ENCODE measurements at regions not wholly inside any gene's neighbourhood (a gene's known extent, or its start where the extent isn't known, plus 50 kb on each side); places are given as distances from the start of the nearest gene placed in this dataset.

GRCh38 chr3:98985431-98985830 is 83.9 kb upstream of the DCBLD2 start:
- intact Hi-C loops (cut with DNase I) = no loop called here
- Histone ChIP-seq H3K27ac (no peak overlapping the region), H3K4me3 (no peak overlapping the region), H3K4me1 (peaks cover 10% of the 10 kb centered on the region), H3K27me3 (no peaks in the 10 kb centered on the region), H3K36me3 (no peaks in the 10 kb centered on the region), H3K9me3 (no peaks in the 10 kb centered on the region)
- no peak for TF ChIP-seq CTCF (IDR thresholded peaks at IDR 0.05)
- no peak for TF ChIP-seq POLR2AphosphoS5 (IDR thresholded peaks at IDR 0.05; ENCODE audit: insufficient read depth in 1 of 2, low read depth in 1 of 2)
- no peak for TF ChIP-seq POLR2A (IDR thresholded peaks at IDR 0.05)
- no peak for DNase-seq (ENCODE audit: extremely low spot score in 2 of 2)

- Histone ChIP-seq H3K36me3 (no peaks in the 10 kb centered on the region), H3K9me3 (no peaks in the 10 kb centered on the region), H3K4me1 (peaks cover 10% of the 10 kb centered on the region), H3K27ac (no peak overlapping the region), H3K4me3 (no peak overlapping the region), H3K27me3 (no peaks in the 10 kb centered on the region)
- no peak for DNase-seq (ENCODE audit: extremely low spot score in 2 of 2)
- intact Hi-C loops (cut with DNase I) = no loop called here
- TF ChIP-seq POLR2A (IDR thresholded peaks at IDR 0.05) (no peak), POLR2AphosphoS5 (IDR thresholded peaks at IDR 0.05; ENCODE audit: insufficient read depth in 1 of 2, low read depth in 1 of 2) (no peak), CTCF (IDR thresholded peaks at IDR 0.05) (no peak)
These were observed 82.5 kb upstream of the DCBLD2 start for GRCh38 chr3:98984024-98984423.

- H3K4me1 ChIP-seq = peaks cover 10% of the 10 kb centered on the region
- DNase-seq (ENCODE audit: extremely low spot score in 2 of 2) = no peak
- H3K27me3 ChIP-seq = no peaks in the 10 kb centered on the region
- TF ChIP-seq POLR2A (IDR thresholded peaks at IDR 0.05) (no peak), CTCF (IDR thresholded peaks at IDR 0.05) (no peak), POLR2AphosphoS5 (IDR thresholded peaks at IDR 0.05; ENCODE audit: insufficient read depth in 1 of 2, low read depth in 1 of 2) (no peak)
- H3K9me3 ChIP-seq = no peaks in the 10 kb centered on the region
- H3K4me3 ChIP-seq = no peak overlapping the region
- no peaks in the 10 kb centered on the region for H3K36me3 ChIP-seq
- intact Hi-C loops (cut with DNase I) = no loop called here
- H3K27ac ChIP-seq = no peak overlapping the region
These were observed 80.9 kb upstream of the DCBLD2 start for GRCh38 chr3:98982351-98982750.

- Histone ChIP-seq H3K4me3 (no peak overlapping the region), H3K9me3 (no peaks in the 10 kb centered on the region), H3K27me3 (no peaks in the 10 kb centered on the region), H3K36me3 (no peaks in the 10 kb centered on the region), H3K27ac (no peak overlapping the region), H3K4me1 (peaks cover 2% of the 10 kb centered on the region)
- no peak for DNase-seq (ENCODE audit: extremely low spot score in 2 of 2)
- TF ChIP-seq POLR2A (IDR thresholded peaks at IDR 0.05) = no peak
- no peak for TF ChIP-seq POLR2AphosphoS5 (IDR thresholded peaks at IDR 0.05; ENCODE audit: insufficient read depth in 1 of 2, low read depth in 1 of 2)
- no peak for TF ChIP-seq CTCF (IDR thresholded peaks at IDR 0.05)
- intact Hi-C loops (cut with DNase I) = no loop called here
These were observed 79.6 kb upstream of the DCBLD2 start for GRCh38 chr3:98980915-98981596.

- intact Hi-C loops (cut with DNase I) = no loop called here
- Histone ChIP-seq H3K9me3 (no peaks in the 10 kb centered on the region), H3K27ac (no peak overlapping the region), H3K4me1 (no peaks in the 10 kb centered on the region), H3K36me3 (no peaks in the 10 kb centered on the region), H3K27me3 (no peaks in the 10 kb centered on the region), H3K4me3 (no peak overlapping the region)
- TF ChIP-seq POLR2AphosphoS5 (IDR thresholded peaks at IDR 0.05; ENCODE audit: insufficient read depth in 1 of 2, low read depth in 1 of 2) (no peak), POLR2A (IDR thresholded peaks at IDR 0.05) (no peak), CTCF (IDR thresholded peaks at IDR 0.05) (no peak)
- DNase-seq (ENCODE audit: extremely low spot score in 2 of 2) = no peak
These were observed 77.8 kb upstream of the DCBLD2 start for GRCh38 chr3:98979296-98979695.
